Mucosa of descending colon (tissue), 3 donors: ENCODE measurements at regions not wholly inside any gene's neighbourhood (a gene's known extent, or its start where the extent isn't known, plus 50 kb on each side); places are given as distances from the start of the nearest gene placed in this dataset.

ENCODE experiments used
- ATAC-seq: fragments of 200-7000 bp; cut with Tn5 transposase; one replicate; pipeline ENCODE4 v1.9.1; 2020; ENCODE audit warnings: mild to moderate bottlenecking, moderate library complexity
- DNase-seq, 3 donors: peaks; one replicate each; pipeline ENCODE4 v3.0.0-alpha.2; 2020
- H3K36me3 ChIP-seq: fragments of 200-600 bp; one replicate; pipeline ENCODE4 v1.8.0; 2021; ENCODE audit warnings: low read depth, mild to moderate bottlenecking
- H3K4me1 ChIP-seq: fragments of 200-600 bp; one replicate; pipeline ENCODE4 v1.8.0; 2021; ENCODE audit warnings: low read depth, mild to moderate bottlenecking
- H3K4me3 ChIP-seq: fragments of 200-600 bp; one replicate; pipeline ENCODE4 v1.8.0; 2021; ENCODE audit warnings: mild to moderate bottlenecking
- H3K9me3 ChIP-seq: fragments of 200-600 bp; one replicate; pipeline ENCODE4 v1.8.0; 2021; ENCODE audit warnings: mild to moderate bottlenecking
- CTCF ChIP-seq: fragments of 200-600 bp; IDR thresholded peaks from one replicate; pipeline ENCODE4 v1.8.0; 2022; ENCODE audit warnings: antibody characterized with exemption, mild to moderate bottlenecking
- intact Hi-C, 2 donors: fragments of 100-400 bp; cut with DNase I in 1 of 2; cut with micrococcal nuclease in 1 of 2; formaldehyde crosslinking; loops; one replicate each; pipeline versions ENCODE4 v1.11.0 to v1.11.1; 2022; cut with DNase I, micrococcal nuclease
- donor health status: DM: no; HTN: no; CAD: no; lungs with moderate emphysema.
- donor health status: DM: no; HTN: no; CAD: no.
- donor health status: DM: no; HTN: yes; CAD: no.

GRCh38 chr1:186569856-186570255 is 108.9 kb upstream of the PDC start:
- no peak for DNase-seq
- no peak for ATAC-seq
- no peak for TF ChIP-seq CTCF
- intact Hi-C loops = no loop called here
- no peaks in the 10 kb centered on the region for H3K4me1 ChIP-seq
- no peaks in the 10 kb centered on the region for H3K36me3 ChIP-seq
- H3K9me3 ChIP-seq = no peaks in the 10 kb centered on the region
- no peak overlapping the region for H3K4me3 ChIP-seq

GRCh38 chr1:186568221-186568620 is 107.3 kb upstream of the PDC start:
- intact Hi-C loops = no loop called here
- Histone ChIP-seq H3K36me3 (no peaks in the 10 kb centered on the region), H3K4me3 (no peak overlapping the region), H3K4me1 (no peaks in the 10 kb centered on the region), H3K9me3 (no peaks in the 10 kb centered on the region)
- TF ChIP-seq CTCF = no peak
- ATAC-seq (no peak), DNase-seq (no peak)

GRCh38 chr1:186566140-186566855 is 105.4 kb upstream of the PDC start:
- no peaks in the 10 kb centered on the region for H3K36me3 ChIP-seq
- DNase-seq = no peak
- no peaks in the 10 kb centered on the region for H3K9me3 ChIP-seq
- H3K4me3 ChIP-seq = no peak overlapping the region
- H3K4me1 ChIP-seq = no peaks in the 10 kb centered on the region
- ATAC-seq = no peak
- intact Hi-C loops = no loop called here
- no peak for TF ChIP-seq CTCF

GRCh38 chr1:186564582-186564981 is 103.7 kb upstream of the PDC start:
- Histone ChIP-seq H3K4me1 (no peaks in the 10 kb centered on the region), H3K36me3 (no peaks in the 10 kb centered on the region), H3K9me3 (no peaks in the 10 kb centered on the region), H3K4me3 (no peak overlapping the region)
- no peak for TF ChIP-seq CTCF
- DNase-seq = no peak
- no peak for ATAC-seq
- intact Hi-C loops = no loop called here

- Histone ChIP-seq H3K4me3 (no peak overlapping the region), H3K4me1 (no peaks in the 10 kb centered on the region), H3K36me3 (no peaks in the 10 kb centered on the region), H3K9me3 (no peaks in the 10 kb centered on the region)
- DNase-seq = no peak
- TF ChIP-seq CTCF = no peak
- ATAC-seq = no peak
- intact Hi-C loops = no loop called here
Observed at GRCh38 chr1:186559601-186560116, 98.7 kb upstream of the PDC start.
